HepG2 (cell line): ENCODE measurements at regions not wholly inside any gene's neighbourhood (a gene's known extent, or its start where the extent isn't known, plus 50 kb on each side); places are given as distances from the start of the nearest gene placed in this dataset.

Source experiments
- ELF3 ChIP-seq: IDR thresholded peaks from 2 replicates; pipeline ENCODE4 v1.6.1; 2016; ENCODE audit warnings: missing genetic modification reagents, missing compliant biosample characterization
- JUN ChIP-seq: sonication (generic); formaldehyde crosslinking; IDR thresholded peaks from 2 replicates; pipeline ENCODE4 v1.4.0; 2020; ENCODE audit warnings: mild to moderate bottlenecking, missing genetic modification reagents
- TEAD3 ChIP-seq: optimal IDR thresholded peaks from 2 replicates; pipeline ENCODE3; 2016; ENCODE audit warnings: borderline replicate concordance
- ZNF446 ChIP-seq: sonication (generic); formaldehyde crosslinking; IDR thresholded peaks from 2 replicates; pipeline ENCODE4 v1.5.0; 2020; ENCODE audit warnings: mild to moderate bottlenecking, missing genetic modification reagents
- ZNF605 ChIP-seq: sonication (generic); formaldehyde crosslinking; IDR thresholded peaks from 2 replicates; pipeline ENCODE4 v1.8.0; 2022; ENCODE audit warnings: mild to moderate bottlenecking, missing genetic modification reagents
- TF ChIP-seq, protein P1 (sequence below): IDR thresholded peaks from 2 replicates; pipeline ENCODE4 v1.6.1; 2016; ENCODE audit warnings: low read depth, control low read depth
- TF ChIP-seq, protein P2 (sequence below), 2 experiments: IDR thresholded peaks; 2 replicates each; pipeline ENCODE4 v1.6.1; 2011 to 2012; ENCODE audit warnings: low read length in 2 of 2, borderline replicate concordance in 1 of 2, low read depth in 1 of 2, mild to moderate bottlenecking in 1 of 2, moderate library complexity in 1 of 2

DNA sequence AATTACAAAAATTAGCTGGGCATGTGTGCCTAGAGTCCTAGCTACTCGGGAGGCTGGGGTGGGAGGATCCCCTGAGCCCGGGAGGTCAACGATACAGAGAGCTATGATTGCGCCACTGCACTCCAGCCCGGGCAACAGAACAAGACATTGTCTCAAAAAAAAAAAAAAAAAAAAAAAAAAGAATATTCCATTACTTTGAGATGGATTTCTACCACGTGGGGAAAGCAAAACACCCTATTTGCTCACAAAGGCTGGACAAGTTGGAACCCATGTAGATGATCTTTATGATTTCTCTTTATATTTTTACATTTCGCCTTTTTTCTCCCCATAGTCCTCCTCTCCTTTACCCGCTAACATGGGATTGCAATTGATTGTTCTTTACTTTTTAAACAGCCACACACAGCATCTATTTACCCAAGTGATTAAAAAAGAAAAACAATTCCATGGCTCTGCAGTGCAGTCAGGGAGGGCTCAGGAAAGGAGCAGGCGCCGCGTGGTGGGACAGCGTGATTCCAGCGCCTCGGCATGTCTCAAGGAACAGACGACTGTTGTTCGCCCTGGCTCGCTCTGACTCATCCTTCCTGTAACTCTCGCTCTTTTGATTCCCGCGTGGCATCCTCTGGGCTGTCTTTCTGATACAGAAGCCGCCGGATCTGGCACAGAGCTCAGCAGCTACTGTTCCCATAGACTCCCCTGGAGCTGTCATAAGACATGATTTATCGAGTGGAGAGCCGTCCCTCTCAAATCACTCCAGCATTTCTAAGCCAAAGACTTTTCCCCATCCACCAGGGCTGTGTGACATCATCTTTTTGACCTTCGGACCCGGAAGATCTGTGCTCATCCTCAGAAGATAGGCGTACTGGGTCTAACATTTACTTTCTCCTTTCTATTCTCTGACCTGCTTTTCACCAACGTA is 230.4 kb upstream of the AGAP1 start (continued):
- TF ChIP-seq JUN (CRISPR knock-in tag) (peak; percentile 74; the same call in 1 of the 2 replicates), ELF3 (peak; percentile 82), ZNF446 (CRISPR knock-in tag) (no peak), ZNF605 (CRISPR knock-in tag) (0 out of 2 replicates have a peak, but pooled peaks have one; percentile 34), TEAD3 (peak; percentile 61)
- TF ChIP-seq, protein P1, sequence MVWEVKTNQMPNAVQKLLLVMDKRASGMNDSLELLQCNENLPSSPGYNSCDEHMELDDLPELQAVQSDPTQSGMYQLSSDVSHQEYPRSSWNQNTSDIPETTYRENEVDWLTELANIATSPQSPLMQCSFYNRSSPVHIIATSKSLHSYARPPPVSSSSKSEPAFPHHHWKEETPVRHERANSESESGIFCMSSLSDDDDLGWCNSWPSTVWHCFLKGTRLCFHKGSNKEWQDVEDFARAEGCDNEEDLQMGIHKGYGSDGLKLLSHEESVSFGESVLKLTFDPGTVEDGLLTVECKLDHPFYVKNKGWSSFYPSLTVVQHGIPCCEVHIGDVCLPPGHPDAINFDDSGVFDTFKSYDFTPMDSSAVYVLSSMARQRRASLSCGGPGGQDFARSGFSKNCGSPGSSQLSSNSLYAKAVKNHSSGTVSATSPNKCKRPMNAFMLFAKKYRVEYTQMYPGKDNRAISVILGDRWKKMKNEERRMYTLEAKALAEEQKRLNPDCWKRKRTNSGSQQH: peak; percentile 17; the same call in 1 of the 2 replicates
- TF ChIP-seq, protein P2, sequence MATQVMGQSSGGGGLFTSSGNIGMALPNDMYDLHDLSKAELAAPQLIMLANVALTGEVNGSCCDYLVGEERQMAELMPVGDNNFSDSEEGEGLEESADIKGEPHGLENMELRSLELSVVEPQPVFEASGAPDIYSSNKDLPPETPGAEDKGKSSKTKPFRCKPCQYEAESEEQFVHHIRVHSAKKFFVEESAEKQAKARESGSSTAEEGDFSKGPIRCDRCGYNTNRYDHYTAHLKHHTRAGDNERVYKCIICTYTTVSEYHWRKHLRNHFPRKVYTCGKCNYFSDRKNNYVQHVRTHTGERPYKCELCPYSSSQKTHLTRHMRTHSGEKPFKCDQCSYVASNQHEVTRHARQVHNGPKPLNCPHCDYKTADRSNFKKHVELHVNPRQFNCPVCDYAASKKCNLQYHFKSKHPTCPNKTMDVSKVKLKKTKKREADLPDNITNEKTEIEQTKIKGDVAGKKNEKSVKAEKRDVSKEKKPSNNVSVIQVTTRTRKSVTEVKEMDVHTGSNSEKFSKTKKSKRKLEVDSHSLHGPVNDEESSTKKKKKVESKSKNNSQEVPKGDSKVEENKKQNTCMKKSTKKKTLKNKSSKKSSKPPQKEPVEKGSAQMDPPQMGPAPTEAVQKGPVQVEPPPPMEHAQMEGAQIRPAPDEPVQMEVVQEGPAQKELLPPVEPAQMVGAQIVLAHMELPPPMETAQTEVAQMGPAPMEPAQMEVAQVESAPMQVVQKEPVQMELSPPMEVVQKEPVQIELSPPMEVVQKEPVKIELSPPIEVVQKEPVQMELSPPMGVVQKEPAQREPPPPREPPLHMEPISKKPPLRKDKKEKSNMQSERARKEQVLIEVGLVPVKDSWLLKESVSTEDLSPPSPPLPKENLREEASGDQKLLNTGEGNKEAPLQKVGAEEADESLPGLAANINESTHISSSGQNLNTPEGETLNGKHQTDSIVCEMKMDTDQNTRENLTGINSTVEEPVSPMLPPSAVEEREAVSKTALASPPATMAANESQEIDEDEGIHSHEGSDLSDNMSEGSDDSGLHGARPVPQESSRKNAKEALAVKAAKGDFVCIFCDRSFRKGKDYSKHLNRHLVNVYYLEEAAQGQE (IDR thresholded peaks at IDR 0.05; ENCODE audit: borderline replicate concordance in 1 of 2, low read depth in 1 of 2, low read length in 2 of 2): peak in 1 of 2 experiments; percentile 11; a peak in 1 of 4 replicates
